Omental fat pad (tissue), 3 donors: ENCODE measurements at regions not wholly inside any gene's neighbourhood (a gene's known extent, or its start where the extent isn't known, plus 50 kb on each side); places are given as distances from the start of the nearest gene placed in this dataset.

Source experiments
- ATAC-seq: fragments of 150-250 bp; one replicate; pipeline ENCODE4 v1.9.1; 2016; ENCODE audit warnings: mild to moderate bottlenecking, moderate library complexity; ENCODE audit not compliant: low FRiP score
- DNase-seq: peaks from one replicate; pipeline ENCODE4 v3.0.0-alpha.2; 2019; ENCODE audit warnings: low spot score
- CTCF ChIP-seq, 3 donors: fragments of 450-650 bp; IDR thresholded peaks; one replicate each; pipeline ENCODE4 v1.5.1; 2016 to 2017; ENCODE audit warnings: antibody characterized with exemption in 3 of 3, mild to moderate bottlenecking in 3 of 3, moderate library complexity in 2 of 3

DNA sequence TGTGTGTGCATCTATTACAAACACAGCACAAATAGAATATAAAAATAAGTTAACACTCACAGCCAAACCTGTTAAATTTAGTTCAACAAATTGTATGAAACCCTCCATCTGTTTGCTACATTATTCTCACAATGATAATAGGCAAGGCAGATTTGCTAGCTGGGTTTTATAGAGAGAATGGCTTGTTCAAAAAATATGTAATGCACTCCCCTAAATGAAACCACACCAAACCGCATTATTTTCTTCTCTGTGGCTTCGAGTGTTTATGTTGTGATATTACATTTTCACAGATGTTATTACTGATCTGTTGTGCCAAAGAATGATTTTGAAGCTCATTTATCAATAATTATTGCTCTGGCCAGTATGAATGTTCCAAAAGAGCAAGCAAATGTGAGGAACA, 92.9 kb downstream of the SPATA31D1 start:
- TF ChIP-seq CTCF (IDR thresholded peaks at IDR 0.05) = no peak
- no peak for ATAC-seq

DNA sequence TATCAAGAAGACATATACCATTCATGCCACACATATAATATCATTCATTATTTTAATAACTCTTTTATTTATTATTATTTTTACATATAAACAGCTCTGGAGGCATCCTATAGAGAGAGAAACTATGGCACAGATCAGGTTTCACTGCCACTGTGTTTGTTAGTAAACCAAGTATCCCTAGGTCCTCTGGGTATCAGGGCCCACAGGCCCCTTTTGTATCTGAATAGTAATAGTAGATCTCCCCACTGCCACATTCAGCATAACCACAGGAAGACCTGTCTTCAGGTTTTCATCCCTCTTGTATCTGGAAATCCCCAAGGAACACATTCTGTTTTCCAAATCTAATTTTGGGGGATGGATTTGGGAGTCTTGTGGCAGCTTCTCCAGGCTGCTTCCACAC, 94.0 kb downstream of the SPATA31D1 start:
- DNase-seq (no peak), ATAC-seq (no peak)
- no peak for TF ChIP-seq CTCF (IDR thresholded peaks at IDR 0.05)

More for the DNA sequence above, 92.9 kb downstream of the SPATA31D1 start:
- DNase-seq = no peak

- TF ChIP-seq CTCF (IDR thresholded peaks at IDR 0.05) = no peak
- ATAC-seq (no peak), DNase-seq (no peak)
Measured at GRCh38 chr9:82088591-82088990, 100.0 kb downstream of the SPATA31D1 start.

DNA sequence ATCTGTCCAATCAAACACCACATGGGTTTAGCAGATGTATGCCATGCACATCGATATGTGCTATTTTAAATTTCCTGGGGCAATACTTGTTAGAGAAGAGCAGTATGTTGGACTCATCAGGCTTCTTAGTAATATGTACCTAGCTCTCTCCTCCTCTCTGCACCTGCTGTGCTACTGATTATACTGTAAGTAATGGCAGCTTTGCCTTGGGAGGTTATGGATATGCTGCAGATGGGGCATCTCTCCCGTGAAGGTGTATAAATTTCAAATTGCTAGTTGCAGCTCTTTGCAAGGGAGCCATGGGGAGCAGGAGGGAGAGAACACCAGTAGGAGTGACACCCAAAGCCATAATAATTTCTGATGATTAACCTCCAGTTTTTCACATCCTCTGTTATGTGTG, 101.5 kb downstream of the SPATA31D1 start:
- ATAC-seq (no peak), DNase-seq (no peak)
- TF ChIP-seq CTCF (IDR thresholded peaks at IDR 0.05) = no peak

DNA sequence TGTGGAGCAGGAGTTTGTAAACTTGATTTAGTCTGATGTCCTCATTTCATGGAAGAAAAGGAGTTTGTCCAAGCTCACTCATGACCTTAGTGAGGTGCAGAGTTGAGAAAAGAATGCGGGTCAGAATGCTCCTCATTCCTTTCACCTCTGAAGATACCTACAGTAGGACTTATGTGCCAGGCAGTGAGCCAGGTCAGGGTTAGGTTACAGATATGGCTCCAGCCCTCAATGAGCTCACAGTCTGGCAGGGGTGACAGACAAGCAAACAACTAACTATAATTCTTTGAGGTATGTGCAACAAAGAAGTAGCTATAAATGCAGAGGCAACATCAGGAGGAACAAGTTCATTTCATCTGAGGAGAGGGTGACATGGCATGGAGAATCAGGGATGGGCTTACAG, 102.5 kb downstream of the SPATA31D1 start:
- ATAC-seq (no peak), DNase-seq (no peak)
- no peak for TF ChIP-seq CTCF (IDR thresholded peaks at IDR 0.05)

DNA sequence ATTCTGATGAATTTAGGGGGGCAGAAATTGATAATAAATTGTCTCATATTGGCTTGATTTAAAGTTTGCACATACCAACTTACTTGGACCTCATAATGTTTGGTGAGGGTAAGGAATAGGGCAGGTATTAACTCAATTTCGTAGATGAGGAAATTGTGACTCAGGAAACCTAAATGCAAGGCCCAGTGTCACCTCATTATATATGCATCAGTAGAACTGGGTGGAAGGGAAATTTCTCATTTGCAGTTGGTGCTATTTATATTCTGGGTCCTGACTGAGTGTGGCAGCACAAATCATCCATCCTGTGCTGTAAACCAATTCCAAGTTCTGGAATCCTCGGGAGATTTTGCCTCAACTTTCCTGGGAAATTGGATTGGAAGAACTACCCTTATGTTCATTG, 103.0 kb downstream of the SPATA31D1 start:
- DNase-seq (no peak), ATAC-seq (no peak)
- TF ChIP-seq CTCF (IDR thresholded peaks at IDR 0.05) = no peak

- TF ChIP-seq CTCF (IDR thresholded peaks at IDR 0.05) = no peak
- ATAC-seq = no peak
- no peak for DNase-seq
Measured at GRCh38 chr9:82101475-82101874, 112.9 kb downstream of the SPATA31D1 start.
